Inferior parietal cortex (tissue), 1 donor: ENCODE measurements at regions not wholly inside any gene's neighbourhood (a gene's known extent, or its start where the extent isn't known, plus 50 kb on each side); places are given as distances from the start of the nearest gene placed in this dataset.

Experiments used
- DNase-seq: peaks from one replicate; pipeline ENCODE4 v3.0.0-alpha.2; 2016; ENCODE audit errors: extremely low spot score

DNA sequence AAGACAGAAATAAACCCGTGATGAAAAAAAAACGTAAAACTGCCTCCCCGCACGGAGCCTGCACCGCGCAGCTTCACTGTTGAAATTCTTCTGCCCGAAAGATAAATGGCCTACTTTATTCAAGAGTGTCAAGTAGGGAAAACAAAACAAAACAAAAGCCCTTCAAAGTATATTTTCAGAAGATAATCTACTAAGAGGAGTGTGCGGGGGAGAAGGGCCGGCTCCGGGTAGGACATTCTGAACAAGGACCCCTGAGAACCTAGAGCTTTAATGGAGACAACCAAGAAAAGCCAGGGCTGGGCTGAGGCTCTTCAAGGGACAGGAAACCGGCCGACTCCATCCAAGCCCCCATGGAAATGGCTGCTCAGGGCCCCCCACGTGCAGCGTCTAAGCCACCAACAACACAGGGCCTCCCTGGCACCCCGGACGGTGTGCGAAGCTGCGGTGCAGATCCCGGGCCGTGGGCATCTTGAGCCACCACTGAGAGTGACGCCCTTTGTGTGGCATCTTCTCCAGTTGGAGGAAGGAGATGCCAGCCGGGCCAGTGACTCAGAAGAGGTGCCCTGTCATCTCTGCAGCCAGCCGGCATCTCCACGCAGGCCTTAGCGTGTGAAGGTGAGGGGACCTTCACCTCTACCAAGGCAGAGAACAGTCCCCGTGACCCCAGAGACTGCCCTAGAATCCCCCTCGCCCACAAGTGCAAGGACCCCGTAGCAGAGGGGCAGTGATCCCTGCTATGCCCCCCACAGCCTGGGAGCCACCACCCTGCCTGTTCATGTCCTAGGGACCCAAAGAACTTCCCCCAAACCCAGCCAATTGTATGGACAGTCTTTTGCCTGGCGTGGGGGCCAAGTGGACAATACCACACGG lies 250.8 kb downstream of the C16orf95 start:
- DNase-seq = no peak

DNA sequence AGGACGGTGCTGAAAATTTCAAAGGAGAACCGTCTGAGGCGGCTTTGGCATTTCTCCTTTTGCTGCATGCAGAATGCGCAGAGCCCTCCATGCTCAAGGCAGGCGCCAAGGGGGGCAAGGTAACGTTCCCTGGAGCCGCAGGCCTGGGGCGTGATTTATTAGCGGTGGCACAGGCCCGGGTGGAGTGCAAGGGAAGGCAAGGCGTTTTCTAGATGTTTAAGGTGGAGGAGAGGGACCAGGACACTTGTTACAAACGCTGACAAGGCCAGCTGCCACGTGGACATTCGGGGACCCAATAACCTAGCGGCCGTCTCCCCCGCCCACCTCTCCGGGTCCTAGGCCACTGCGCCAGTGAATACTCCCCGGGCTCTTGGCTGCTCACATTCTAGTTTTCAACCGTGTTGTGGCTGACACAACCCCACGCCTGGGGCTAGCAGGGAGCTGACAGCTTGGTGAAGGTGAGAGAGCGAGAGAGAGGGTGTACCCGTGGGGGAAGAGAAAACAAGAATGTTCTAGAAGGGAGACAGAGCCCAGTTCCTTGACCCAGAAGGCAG lies 250.1 kb downstream of the C16orf95 start:
- DNase-seq = no peak

DNA sequence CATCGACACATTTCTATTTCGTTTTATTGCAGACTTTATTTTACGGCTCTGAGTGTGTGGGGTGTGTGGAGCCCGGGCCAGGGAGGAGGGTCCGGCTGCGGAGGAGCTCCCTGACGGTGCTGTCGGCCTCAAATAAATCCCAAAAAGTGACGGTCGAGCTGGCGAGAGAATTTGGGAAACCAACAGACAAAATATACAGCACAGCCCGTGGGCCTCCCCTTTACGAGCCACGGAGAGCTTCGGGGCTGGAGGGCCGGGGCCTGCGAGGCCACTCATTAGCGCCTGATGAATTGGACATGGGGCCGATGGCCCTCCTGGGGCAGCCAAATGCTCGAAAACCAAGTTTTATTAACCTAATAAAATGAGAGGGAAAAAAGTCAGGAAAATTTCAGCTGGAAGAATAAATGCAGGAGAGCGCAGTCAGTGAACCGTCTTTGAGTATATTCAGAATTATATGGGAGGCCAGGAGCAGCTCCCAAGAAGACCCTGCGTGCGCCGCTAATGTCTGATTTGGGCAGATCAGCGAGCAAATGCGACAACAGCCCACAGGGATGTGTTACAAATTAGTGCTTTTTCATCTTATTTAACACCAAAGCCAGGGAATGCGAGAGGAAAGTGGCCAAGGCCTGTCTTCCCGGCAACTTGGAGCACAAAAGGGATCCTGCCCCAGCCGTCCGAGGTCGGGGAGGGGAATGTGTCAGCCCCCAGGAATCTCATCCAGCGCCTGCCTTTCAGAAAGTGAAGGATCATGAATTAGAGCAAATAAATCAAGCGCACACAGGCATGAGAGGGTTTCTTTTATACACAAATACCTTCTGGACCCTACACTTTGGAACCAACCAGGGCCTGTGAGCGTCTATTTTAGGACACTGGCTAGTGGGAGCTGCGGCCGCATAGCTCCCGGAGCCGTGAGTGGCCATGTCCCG lies 249.1 kb downstream of the C16orf95 start:
- DNase-seq = no peak

DNA sequence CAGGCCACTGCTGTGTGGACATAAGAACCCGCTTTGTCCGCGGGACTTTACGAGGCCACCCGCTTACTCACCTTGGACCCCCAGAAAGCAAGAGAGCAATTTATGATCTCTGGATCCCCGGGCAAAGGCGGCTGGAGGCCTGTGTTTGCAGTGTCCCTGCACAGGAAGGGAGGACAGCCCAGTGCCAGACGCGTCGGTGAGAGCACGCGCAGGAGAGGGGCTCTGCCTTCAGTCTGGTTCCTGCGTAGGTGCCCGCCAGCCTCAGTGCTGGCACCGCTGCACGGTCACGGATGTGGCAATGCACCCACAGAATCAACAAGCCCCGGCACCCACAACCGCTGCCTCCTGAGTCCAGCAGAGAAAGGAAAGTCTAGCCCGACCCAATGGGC lies 248.4 kb downstream of the C16orf95 start:
- no peak for DNase-seq

DNA sequence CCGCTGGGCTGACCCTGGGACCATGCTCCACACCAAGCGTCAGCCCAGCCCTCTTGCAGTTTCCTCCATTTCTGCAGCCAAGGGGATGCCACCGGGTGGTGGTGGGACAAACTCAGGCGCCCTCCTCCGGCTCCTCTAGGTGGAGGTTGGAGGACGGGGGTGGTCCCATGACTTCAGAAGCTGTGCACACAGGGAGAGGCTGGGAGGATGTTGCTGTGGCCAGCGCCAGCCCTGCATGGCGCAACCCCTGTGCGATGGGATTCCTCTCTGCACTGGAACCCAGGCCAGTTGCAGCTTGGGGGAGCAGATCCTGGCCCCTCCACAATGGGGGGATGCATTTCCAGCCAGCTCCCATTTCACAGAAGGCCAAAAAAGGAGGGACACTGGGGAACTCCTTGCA lies 246.5 kb downstream of the C16orf95 start:
- DNase-seq = no peak

DNA sequence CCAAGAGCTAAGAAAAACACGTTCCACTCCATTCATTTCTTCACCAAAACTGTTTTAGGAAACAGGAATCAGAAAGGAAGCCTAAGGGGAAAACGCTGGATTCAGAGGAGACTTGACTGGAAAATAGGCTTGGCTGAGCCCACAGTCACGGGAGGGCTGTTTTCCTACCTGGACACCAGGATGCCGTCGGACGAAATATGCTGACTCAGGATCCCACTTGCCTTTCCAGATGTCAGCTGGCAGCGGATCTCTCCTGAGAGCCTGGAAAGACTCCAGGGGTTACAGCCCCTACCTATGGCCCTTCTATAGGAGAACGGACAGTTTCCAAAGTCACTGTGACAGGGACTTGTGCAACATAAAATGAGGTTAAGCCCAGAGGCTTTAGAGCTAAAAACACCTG lies 245.1 kb downstream of the C16orf95 start:
- no peak for DNase-seq

DNA sequence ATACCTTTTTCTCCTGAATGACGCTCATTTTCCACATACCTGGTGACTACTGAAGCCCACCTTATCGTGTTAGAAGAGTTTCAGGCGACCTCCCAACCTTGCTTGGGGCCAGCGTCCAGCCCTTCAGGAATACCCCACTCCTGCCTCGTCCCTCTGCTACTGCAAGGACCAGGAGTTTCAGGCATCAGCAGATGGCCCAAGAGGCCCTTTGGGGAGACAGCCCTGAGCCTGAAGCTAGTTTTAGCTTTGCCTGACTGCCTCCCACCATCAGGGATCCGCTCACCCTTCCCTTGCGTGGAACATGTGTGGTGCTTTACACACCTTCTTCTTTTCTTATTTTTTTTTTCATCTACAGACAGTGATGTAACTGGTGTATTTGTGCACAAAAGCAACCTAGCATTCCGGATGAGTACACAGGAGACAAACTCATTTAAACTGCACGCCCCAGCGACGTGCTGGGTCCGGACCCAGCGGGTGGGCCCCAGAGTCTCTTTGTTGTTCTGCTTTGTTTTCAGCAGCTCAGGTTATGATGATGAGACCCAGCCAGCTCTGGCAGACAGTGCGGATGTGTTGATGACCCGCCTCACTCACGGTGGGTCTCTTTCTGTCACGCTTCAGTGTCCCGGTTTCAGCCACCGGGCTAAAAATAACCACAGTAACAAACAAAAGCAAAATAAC lies 242.4 kb downstream of the C16orf95 start:
- no peak for DNase-seq

DNA sequence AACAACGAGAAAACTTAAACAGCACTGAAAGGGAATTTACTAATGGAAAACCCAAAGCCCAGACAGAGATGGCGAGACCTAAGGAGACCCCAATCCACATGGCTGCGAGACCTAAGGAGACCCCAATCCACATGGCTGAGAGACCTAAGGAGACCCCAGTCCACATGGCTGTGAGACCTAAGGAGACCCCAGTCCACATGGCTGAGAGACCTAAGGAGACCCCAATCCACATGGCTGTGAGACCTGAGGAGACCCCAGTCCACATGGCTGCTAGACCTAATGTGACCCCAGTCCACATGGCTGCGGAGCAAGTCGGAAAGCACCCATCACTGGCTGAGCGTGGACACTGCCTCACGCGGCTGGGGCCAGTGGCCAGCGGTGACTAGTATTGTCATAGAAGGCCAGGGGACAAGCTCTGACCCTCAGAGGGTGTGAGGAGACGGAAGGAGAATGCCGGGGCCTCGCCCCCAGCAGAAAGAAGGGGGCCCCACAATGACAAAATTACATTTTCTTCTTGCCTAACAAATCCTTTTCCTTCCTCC lies 241.8 kb downstream of the C16orf95 start:
- no peak for DNase-seq

DNA sequence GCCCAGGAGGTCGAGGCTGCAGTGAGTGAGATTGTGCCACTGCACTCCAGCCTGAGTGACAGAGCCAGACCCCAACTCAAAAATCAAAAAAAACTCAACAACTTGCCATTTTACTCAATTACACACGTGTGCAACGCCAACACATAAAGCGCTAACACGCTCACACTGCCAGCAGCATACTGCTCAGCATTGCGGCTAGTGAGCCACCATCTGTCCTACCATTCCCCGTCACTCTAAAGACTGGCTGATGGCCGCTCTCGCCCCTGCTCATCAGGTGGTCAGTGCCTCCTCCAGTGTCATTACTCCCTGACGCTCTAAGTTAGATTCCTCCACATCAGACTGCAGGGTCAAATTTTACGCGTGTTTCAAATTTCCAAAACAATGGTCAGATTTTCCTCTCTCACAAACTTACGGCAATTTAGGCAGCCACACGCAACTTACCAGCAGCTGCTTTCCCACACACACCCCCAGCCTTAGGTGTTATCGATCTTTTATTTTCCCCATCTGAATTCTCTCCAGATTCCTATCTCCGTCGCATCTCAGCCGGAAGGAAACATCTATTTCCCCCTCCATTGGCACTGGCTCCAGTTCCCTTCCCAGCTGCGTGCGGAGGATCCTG lies 240.8 kb downstream of the C16orf95 start:
- no peak for DNase-seq

DNA sequence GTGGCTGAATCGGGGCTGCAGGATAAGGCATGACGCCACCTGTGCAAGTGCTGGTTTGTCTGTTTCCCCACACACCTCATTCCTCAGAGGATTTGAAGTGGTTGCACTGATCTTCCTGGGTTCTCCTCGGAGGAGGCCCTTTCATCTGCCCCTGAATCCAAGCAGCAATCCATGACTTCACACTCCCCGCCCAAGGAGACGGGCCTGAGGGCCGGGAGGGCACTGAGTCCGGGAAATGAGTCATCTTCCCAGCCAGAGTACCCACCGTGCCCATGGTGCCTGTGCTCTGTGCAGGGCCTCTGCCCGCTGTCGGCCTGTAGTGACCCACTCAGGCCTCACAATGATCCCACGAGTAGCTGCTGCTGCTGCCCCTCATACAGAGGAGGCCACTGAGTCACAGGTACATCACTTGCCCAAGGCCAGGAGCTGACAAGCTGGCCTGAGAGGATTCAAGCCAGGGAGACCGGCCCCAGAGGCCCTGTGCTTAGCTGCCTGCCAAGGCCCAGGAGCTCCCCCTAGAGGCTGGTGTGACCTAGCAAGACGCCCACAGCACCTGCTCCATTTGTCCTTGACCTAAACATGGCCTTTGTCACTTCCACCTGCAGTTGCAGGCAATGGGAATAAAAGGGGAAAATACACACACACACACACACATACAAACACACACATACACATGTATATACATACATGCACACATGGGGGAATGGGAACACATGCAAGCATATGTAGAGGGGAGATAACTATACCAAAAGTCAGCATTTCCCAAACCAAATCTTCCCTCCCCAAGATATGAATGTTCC lies 240.0 kb downstream of the C16orf95 start:
- DNase-seq = no peak

DNA sequence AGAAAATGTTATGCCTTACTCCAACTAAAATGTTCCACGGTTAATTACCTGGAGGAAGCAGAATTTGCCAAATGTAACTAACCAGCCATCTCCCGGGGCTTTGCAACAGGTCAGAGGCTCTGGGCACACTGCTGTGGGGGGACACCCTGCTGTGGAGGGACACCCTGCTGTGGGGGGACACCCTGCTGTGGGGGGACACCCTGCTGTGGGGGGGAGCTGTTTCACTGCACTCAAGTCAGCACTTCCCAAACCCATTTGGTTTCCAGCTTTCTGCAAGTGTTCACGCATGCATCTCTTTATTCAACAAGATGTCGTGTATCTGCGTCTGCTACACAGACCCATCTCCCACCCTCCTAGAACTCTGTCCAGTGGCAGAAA lies 239.5 kb downstream of the C16orf95 start:
- no peak for DNase-seq

DNA sequence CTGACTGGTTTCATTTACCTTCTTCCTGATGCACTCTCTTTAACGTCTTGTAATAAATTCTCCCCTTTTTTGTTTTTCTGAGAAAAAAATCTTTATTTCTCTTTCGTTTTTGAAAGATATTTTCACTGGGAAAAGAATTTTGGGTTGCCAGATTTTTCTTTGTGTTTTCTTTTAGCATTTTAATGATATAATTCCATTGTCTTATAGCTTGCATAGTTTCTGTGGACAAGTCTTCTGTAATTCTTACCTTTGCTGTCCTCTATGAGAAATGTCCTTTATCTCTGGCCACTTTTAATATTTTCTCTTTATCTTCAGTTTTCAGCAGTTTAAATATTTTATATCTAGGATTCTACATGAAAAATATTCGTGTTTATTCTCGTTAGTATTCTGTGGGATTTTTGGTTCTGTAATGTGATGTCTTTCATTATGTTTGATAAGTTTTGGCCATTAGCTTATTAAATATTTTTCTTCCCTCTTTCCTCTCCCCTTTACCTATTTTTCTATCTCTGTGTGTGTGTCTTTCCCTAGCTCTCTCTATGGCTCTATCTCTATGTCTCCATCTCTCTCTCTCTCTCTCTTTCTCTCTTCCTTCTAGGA lies 236.5 kb downstream of the C16orf95 start:
- DNase-seq = no peak

DNA sequence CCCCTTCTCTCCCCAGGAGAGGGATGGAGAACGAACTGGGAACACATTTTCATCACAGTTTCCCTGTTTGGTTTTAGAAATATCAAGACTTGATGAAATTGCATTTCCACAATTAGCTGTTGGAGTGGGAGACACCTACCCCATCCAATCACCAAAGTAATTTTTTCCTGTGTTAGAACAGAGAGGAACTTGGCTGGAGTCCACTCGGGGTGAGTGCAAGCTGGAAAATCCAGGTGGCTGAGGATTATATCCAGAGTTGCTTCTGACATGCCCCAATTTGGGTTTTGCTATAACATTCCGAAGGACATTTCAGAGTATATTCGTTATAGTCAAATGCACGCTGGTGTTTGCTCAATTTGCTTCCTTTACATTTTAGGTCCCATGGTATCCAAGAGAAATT lies 231.8 kb downstream of the C16orf95 start:
- no peak for DNase-seq

DNA sequence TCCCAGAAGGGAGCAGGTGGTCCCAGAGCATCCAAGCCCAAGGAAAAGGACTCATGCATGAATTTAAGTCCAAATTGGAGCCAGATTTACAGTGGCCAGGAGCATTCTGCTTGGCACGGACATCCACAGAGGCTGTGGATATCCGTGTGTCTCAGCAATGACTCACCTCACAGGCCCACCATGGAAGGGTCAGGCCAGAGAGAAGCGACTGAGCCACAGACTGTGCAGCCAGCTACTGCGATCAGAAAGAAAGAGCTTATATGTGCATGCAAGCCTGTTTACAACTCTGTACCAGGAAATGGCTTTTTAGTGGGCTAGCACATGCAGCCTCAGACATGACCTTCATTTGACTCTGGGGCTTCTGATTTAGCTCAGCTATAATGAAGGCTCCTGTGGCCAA lies 231.0 kb downstream of the C16orf95 start:
- DNase-seq = no peak

DNA sequence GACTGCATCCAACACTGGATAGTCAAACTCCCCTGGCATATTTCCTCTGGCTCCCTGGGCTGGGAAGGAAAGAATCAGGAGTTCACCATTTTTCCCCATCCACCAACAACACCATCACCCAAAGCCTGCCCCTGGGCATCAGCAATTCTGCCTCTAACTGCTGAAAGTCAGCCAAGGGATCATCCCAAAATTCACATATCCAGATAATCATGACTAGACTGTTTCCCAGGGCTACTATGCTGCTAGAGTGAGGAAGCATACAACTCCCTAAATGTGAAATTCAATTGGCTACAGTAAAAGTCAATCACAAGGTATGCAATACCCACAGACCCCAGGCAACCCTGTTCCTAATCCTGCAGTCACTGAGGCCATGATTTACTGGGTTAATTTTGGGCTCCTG lies 230.6 kb downstream of the C16orf95 start:
- DNase-seq = no peak

DNA sequence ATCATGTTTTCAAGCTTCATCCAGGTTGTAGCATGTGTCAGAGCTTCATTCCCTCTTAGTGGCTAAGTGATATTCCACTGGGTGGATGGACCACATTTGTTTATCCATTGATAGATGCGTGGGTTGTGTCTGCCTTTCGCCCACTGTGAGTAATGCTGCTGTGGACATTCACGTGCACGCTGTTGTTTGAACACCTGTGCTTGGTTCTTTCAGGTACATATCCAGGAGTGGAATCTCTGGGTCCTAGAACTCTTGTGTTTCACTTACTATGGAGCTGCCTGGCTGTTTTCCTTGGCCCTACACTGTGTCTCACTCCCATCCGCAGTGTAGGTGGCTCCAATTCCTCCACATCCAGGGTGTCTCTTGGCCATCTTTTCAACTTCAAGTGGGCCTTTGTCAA lies 224.2 kb downstream of the C16orf95 start:
- no peak for DNase-seq

DNA sequence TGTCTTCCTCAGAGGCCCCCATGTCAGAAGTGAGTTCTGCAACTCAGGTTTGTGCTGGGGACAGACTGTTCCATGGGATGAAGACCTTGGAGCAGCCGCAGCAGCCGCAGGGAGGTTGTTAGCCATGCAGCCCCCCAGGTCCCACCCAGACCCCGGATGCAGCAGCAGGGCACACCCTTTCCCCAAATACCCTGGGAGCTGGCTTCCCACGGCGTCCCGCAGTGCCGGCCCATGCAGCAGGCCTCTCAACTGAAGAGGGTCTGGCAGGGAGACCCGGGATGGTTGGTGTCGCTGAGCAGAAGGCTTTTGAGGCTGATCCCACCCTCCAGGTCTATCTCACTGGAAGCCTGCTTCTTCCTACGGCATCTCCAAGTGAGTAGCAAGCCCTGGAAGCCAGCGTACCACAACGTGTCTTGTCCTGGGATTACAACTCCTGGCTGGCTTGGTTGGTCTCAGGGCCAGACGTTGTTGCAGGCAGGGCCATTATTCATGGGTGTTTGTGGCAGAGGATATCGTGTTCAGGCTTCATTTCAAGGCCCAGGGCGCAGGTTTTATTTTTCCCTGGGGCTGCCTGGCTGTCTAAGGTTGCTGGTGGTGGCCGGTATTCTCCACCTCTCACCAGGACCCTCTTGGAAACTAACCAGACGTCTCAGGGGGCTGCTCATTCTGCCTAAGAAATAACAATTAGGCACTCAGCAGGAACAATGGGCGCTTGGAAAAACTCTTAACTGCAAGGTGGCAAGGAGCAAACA lies 223.2 kb downstream of the C16orf95 start:
- no peak for DNase-seq

DNA sequence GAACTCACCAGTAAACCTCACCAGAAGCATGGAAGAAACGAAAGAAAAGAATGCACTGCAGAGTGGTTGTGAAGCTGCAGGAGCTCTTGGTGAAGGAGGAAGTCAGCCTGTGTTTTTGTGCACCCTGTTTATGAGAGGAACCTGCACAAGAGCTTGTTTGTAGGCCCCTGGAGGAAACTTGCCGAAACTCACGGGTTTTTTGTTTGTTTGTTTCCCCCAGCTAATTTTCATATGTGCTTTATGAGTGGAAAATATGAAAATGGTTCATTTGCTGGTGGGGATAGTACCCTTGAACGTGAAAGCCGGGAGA lies 222.7 kb downstream of the C16orf95 start:
- DNase-seq = no peak

DNA sequence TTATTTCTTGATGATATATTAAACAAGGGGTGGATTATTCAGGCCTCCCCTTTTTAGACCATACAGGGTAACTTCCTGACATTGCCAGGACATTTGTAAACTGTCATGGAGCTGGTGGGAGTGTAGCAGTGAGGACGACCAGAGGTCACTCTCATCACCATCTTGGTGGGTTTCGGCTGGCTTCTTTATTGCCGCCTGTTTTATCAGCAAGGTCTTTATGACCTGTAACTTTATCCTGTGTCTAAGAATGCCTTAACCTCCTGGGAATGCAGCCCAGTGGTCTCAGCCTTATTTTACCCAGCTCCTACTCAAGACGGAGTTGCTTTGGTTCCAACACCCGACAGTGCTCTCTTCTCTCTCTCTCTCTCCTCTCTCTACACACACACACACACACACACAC lies 221.9 kb downstream of the C16orf95 start:
- DNase-seq = no peak
